Trophoblast cell (in vitro differentiated cells and primary cell): ENCODE measurements at regions not wholly inside any gene's neighbourhood (a gene's known extent, or its start where the extent isn't known, plus 50 kb on each side); places are given as distances from the start of the nearest gene placed in this dataset.

ENCODE experiments used
- DNase-seq, 2 donors: peaks; one replicate each; pipeline ENCODE4 v3.0.0-alpha.2; 2016
- H2AFZ ChIP-seq: 2 replicates; pipeline ENCODE4 v1.6.1; 2013; ENCODE audit warnings: low read length, moderate library complexity, mild to moderate bottlenecking; ENCODE audit not compliant: insufficient read depth, poor library complexity
- H2AK5ac ChIP-seq: 2 replicates; pipeline ENCODE4 v1.6.1; 2013; ENCODE audit warnings: mild to moderate bottlenecking, low read length
- H2BK120ac ChIP-seq: 2 replicates; pipeline ENCODE4 v1.6.1; 2013; ENCODE audit warnings: low read length, mild to moderate bottlenecking, moderate library complexity; ENCODE audit not compliant: insufficient read depth, poor library complexity
- H2BK12ac ChIP-seq: 2 replicates; pipeline ENCODE4 v1.6.1; 2013; ENCODE audit warnings: mild to moderate bottlenecking, low read length, moderate library complexity
- H2BK5ac ChIP-seq: 2 replicates; pipeline ENCODE4 v1.6.1; 2013; ENCODE audit warnings: low read length, low read depth, moderate library complexity, mild to moderate bottlenecking; ENCODE audit not compliant: poor library complexity
- H3K14ac ChIP-seq: 2 replicates; pipeline ENCODE4 v1.6.1; 2013; ENCODE audit warnings: mild to moderate bottlenecking, low read length
- H3K18ac ChIP-seq: 2 replicates; pipeline ENCODE4 v1.6.1; 2013; ENCODE audit warnings: mild to moderate bottlenecking, low read length
- H3K23ac ChIP-seq: 2 replicates; pipeline ENCODE4 v1.6.1; 2013; ENCODE audit warnings: low read length
- H3K27ac ChIP-seq: 2 replicates; pipeline ENCODE4 v1.5.1; 2013; ENCODE audit warnings: low read depth, mild to moderate bottlenecking, inconsistent platforms, low read length, moderate library complexity
- H3K27me3 ChIP-seq: 2 replicates; pipeline ENCODE4 v1.6.1; 2013; ENCODE audit warnings: inconsistent platforms, mild to moderate bottlenecking, low read length, moderate library complexity; ENCODE audit not compliant: insufficient read depth
- H3K36me3 ChIP-seq, 2 experiments: 1 replicate in 1 of 2; 2 replicates in 1 of 2; pipeline ENCODE4 v1.6.1; 2013; ENCODE audit warnings: low read length in 2 of 2, mild to moderate bottlenecking in 2 of 2, moderate library complexity in 1 of 2; ENCODE audit not compliant: insufficient read depth in 2 of 2, control insufficient read depth in 1 of 2
- H3K4ac ChIP-seq: 2 replicates; pipeline ENCODE4 v1.6.1; 2013; ENCODE audit warnings: low read depth, mild to moderate bottlenecking, low read length, moderate library complexity
- H3K4me1 ChIP-seq, 2 experiments: 1 replicate in 1 of 2; 2 replicates in 1 of 2; pipeline ENCODE4 v1.6.1; 2013; ENCODE audit warnings: low read length in 2 of 2, mild to moderate bottlenecking in 2 of 2, moderate library complexity in 1 of 2; ENCODE audit not compliant: insufficient read depth in 2 of 2, control insufficient read depth in 1 of 2
- H3K4me2 ChIP-seq: 2 replicates; pipeline ENCODE4 v1.6.1; 2013; ENCODE audit warnings: inconsistent platforms, mild to moderate bottlenecking, low read length, moderate library complexity
- H3K4me3 ChIP-seq: 2 replicates; pipeline ENCODE4 v1.5.1; 2013; ENCODE audit warnings: mild to moderate bottlenecking, low read depth, low read length, inconsistent platforms
- H3K79me1 ChIP-seq: one replicate; pipeline ENCODE4 v1.6.1; 2013; ENCODE audit warnings: low read length
- H3K79me2 ChIP-seq: 2 replicates; pipeline ENCODE4 v1.6.1; 2013; ENCODE audit warnings: low read length, mild to moderate bottlenecking; ENCODE audit not compliant: control insufficient read depth, insufficient read depth, poor library complexity
- H3K9ac ChIP-seq: 2 replicates; pipeline ENCODE4 v1.6.1; 2013; ENCODE audit warnings: mild to moderate bottlenecking, low read length
- H3K9me3 ChIP-seq: 2 replicates; pipeline ENCODE4 v1.6.1; 2013; ENCODE audit warnings: low read depth, mild to moderate bottlenecking, control low read depth, inconsistent platforms, low read length; ENCODE audit not compliant: insufficient read depth
- H4K12ac ChIP-seq: 2 replicates; pipeline ENCODE4 v1.6.1; 2013; ENCODE audit warnings: low read depth, mild to moderate bottlenecking, low read length, moderate library complexity
- H4K8ac ChIP-seq: 2 replicates; pipeline ENCODE4 v1.6.1; 2013; ENCODE audit warnings: low read depth, mild to moderate bottlenecking, low read length, moderate library complexity
- H4K91ac ChIP-seq: one replicate; pipeline ENCODE4 v1.6.1; 2013; ENCODE audit warnings: low read depth, mild to moderate bottlenecking, low read length, moderate library complexity
- WGBS: extraction: QIAGEN DNeasy Blood & Tissue Kit; methylation state at CpG from one replicate; pipeline ENCODE4 v1.1.7; 2013; ENCODE audit warnings: missing lambda C conversion rate; ENCODE audit not compliant: insufficient read length, insufficient coverage; ENCODE audit errors: extremely low coverage; 5-methylcytosine and 5-hydroxymethylcytosine counted together

DNA sequence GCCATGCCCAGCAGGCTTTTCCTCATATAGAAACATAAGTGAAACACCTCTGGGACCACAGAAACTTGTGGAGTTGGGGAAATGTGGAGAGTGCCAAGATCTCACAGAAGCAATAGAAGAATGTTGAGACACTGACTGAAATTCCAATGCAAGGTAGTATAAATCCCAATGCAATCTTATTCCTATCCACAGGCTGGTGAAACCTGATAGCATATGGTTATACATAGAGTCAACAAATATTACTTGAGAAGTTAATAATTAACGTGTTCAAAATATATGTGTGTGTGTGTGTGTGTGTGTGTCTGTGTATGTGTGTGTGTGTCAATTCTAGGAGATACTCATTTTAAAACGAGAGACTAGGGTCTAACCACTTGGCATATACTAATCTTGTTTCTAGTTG is 776.8 kb upstream of the ACVR2A start:
- H4K91ac ChIP-seq = no peak overlapping the region
- no peak for DNase-seq
- no peak overlapping the region for H2BK12ac ChIP-seq
- no peak overlapping the region for H2AFZ ChIP-seq
- H3K23ac ChIP-seq = no peak overlapping the region
- no peak overlapping the region for H3K4me3 ChIP-seq
- H3K4me1 ChIP-seq = no peaks in the 10 kb centered on the region
- no peak overlapping the region for H3K18ac ChIP-seq
- no peak overlapping the region for H2BK120ac ChIP-seq
- no peak overlapping the region for H3K14ac ChIP-seq
- H3K9ac ChIP-seq = no peak overlapping the region
- no peak overlapping the region for H4K8ac ChIP-seq
- no peaks in the 10 kb centered on the region for H3K36me3 ChIP-seq
- H2AK5ac ChIP-seq = no peak overlapping the region
- WGBS = no CpG with 5 or more reads among the region's 2 CpGs
- H3K27ac ChIP-seq = no peak overlapping the region
- no peak overlapping the region for H4K12ac ChIP-seq
- no peaks in the 10 kb centered on the region for H3K79me2 ChIP-seq
- no peaks in the 10 kb centered on the region for H3K79me1 ChIP-seq
- no peak overlapping the region for H2BK5ac ChIP-seq
- H3K27me3 ChIP-seq = no peaks in the 10 kb centered on the region
- no peak overlapping the region for H3K4ac ChIP-seq
- no peaks in the 10 kb centered on the region for H3K9me3 ChIP-seq
- H3K4me2 ChIP-seq = no peak overlapping the region

GRCh38 chr2:147067136-147067535 is 777.7 kb upstream of the ACVR2A start:
- WGBS = no CpG with 5 or more reads among the region's 1 CpG
- no peak overlapping the region for H4K8ac ChIP-seq
- no peaks in the 10 kb centered on the region for H3K79me2 ChIP-seq
- H2BK12ac ChIP-seq = no peak overlapping the region
- no peak overlapping the region for H3K4me2 ChIP-seq
- no peak overlapping the region for H4K12ac ChIP-seq
- no peaks in the 10 kb centered on the region for H3K4me1 ChIP-seq
- H2AK5ac ChIP-seq = no peak overlapping the region
- H3K4me3 ChIP-seq = no peak overlapping the region
- no peak overlapping the region for H3K27ac ChIP-seq
- no peaks in the 10 kb centered on the region for H3K27me3 ChIP-seq
- H3K4ac ChIP-seq = no peak overlapping the region
- H2BK5ac ChIP-seq = no peak overlapping the region
- H3K36me3 ChIP-seq = no peaks in the 10 kb centered on the region
- no peaks in the 10 kb centered on the region for H3K9me3 ChIP-seq
- H2AFZ ChIP-seq = no peak overlapping the region
- H3K18ac ChIP-seq = no peak overlapping the region
- no peak overlapping the region for H2BK120ac ChIP-seq
- no peak overlapping the region for H4K91ac ChIP-seq
- no peak overlapping the region for H3K23ac ChIP-seq
- H3K14ac ChIP-seq = no peak overlapping the region
- no peaks in the 10 kb centered on the region for H3K79me1 ChIP-seq
- DNase-seq = no peak
- no peak overlapping the region for H3K9ac ChIP-seq

- Histone ChIP-seq H3K9me3 (no peaks in the 10 kb centered on the region), H3K27me3 (no peaks in the 10 kb centered on the region), H2BK120ac (no peak overlapping the region), H2BK12ac (no peak overlapping the region), H4K91ac (no peak overlapping the region), H3K14ac (no peak overlapping the region), H3K79me1 (no peaks in the 10 kb centered on the region), H2AFZ (no peak overlapping the region), H3K9ac (no peak overlapping the region), H3K18ac (no peak overlapping the region), H3K4ac (no peak overlapping the region), H3K23ac (no peak overlapping the region), H4K12ac (no peak overlapping the region), H4K8ac (no peak overlapping the region), H3K79me2 (no peaks in the 10 kb centered on the region), H3K4me3 (no peak overlapping the region), H3K4me2 (no peak overlapping the region), H2AK5ac (no peak overlapping the region), H3K27ac (no peak overlapping the region), H3K36me3 (no peaks in the 10 kb centered on the region), H2BK5ac (no peak overlapping the region), H3K4me1 (no peaks in the 10 kb centered on the region)
- DNase-seq = no peak
- WGBS = no CpG with 5 or more reads among the region's 1 CpG
Measured at GRCh38 chr2:147062073-147062472, 782.8 kb upstream of the ACVR2A start.

DNA sequence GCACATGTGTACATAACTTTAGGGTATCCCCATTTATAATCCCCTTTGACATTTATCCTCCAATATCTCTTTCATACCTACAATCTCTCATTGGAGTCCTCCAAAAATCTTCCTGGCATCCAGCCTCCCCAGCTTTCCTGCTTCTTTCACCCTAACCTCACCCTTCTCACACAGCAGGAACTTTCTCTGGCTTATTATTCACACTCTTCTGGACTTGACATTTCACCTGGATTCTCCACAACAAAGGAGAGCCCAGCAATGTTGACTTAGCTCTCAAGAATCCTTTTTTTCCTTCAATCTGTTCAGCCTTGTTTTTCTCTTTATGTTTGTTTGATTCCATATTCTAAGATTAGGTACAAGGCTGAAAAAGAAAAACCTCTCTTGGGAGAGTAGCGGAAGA is 783.6 kb upstream of the ACVR2A start:
- H3K27ac ChIP-seq = no peak overlapping the region
- H3K79me2 ChIP-seq = no peaks in the 10 kb centered on the region
- no CpG with 5 or more reads among the region's 1 CpG for WGBS

More for the DNA sequence above, 783.6 kb upstream of the ACVR2A start:
- H3K79me1 ChIP-seq = no peaks in the 10 kb centered on the region
- no peak overlapping the region for H4K91ac ChIP-seq
- H3K18ac ChIP-seq = no peak overlapping the region
- H2AK5ac ChIP-seq = no peak overlapping the region
- H3K4me3 ChIP-seq = no peak overlapping the region
- no peaks in the 10 kb centered on the region for H3K9me3 ChIP-seq
- H2AFZ ChIP-seq = no peak overlapping the region
- no peak overlapping the region for H2BK5ac ChIP-seq
- H3K27me3 ChIP-seq = no peaks in the 10 kb centered on the region
- H4K12ac ChIP-seq = no peak overlapping the region
- no peak overlapping the region for H2BK120ac ChIP-seq
- no peak for DNase-seq
- no peak overlapping the region for H4K8ac ChIP-seq
- H2BK12ac ChIP-seq = no peak overlapping the region
- H3K4ac ChIP-seq = no peak overlapping the region
- no peak overlapping the region for H3K9ac ChIP-seq
- no peak overlapping the region for H3K23ac ChIP-seq
- no peaks in the 10 kb centered on the region for H3K36me3 ChIP-seq
- H3K4me1 ChIP-seq = no peaks in the 10 kb centered on the region
- no peak overlapping the region for H3K4me2 ChIP-seq
- H3K14ac ChIP-seq = no peak overlapping the region
